ENCODE measurements at regions not wholly inside any gene's neighbourhood (a gene's known extent, or its start where the extent isn't known, plus 50 kb on each side); places are given as distances from the start of the nearest gene placed in this dataset.

DNA sequence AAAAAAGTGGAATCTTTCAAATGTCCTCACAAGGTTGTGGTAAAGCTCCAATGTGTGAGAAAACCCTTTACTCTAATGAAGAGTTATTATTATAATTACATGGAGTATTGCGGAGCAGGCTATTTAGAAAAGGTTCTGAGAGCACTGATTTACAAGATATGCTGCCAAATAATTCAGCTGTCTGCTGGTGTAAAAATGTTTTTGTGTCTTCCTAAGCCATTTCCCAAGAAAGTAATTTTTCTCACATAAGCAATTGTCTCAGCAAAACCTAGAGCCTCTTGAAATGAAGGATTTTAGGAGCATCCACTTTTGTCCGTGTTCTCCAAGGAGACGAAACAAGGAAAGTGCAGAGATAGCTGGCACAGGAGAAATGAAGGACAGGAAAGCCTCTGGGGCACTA, 229.6 kb upstream of the STARD13 start:
- in situ Hi-C loops (cut with MboI; ENCODE audit: low pct_unique_long_range_greater_than_20kb, low sequenced_read_pairs, unreplicated experiment) = no loop called here
- no peak for DNase-seq (ENCODE audit: low spot score)
- TF ChIP-seq CTCF (IDR thresholded peaks at IDR 0.05; ENCODE audit: extremely low read depth, insufficient read depth, missing control alignments) = no peak

DNA sequence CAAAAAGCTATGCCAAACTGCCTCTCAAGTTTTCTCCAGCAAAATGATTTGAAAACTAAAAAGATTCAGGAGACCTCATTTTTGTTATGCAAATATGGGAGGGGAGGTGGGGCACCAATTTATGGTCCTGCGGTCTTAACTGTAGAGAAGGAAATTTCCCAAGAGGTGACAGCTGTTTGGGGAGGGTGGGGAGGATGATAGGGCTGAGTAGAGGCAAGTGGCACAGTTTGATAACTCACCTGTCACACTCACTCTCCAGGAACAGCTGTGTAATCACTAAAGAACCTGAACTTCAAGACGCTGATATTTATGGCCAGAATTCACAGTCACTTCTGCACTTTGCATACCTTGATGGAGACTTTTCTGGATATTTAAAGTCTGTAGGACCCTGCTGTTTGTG, 232.9 kb upstream of the STARD13 start:
- DNase-seq (ENCODE audit: low spot score) = no peak
- in situ Hi-C loops (cut with MboI; ENCODE audit: low pct_unique_long_range_greater_than_20kb, low sequenced_read_pairs, unreplicated experiment) = no loop called here
- TF ChIP-seq CTCF (IDR thresholded peaks at IDR 0.05; ENCODE audit: extremely low read depth, insufficient read depth, missing control alignments) = no peak

DNA sequence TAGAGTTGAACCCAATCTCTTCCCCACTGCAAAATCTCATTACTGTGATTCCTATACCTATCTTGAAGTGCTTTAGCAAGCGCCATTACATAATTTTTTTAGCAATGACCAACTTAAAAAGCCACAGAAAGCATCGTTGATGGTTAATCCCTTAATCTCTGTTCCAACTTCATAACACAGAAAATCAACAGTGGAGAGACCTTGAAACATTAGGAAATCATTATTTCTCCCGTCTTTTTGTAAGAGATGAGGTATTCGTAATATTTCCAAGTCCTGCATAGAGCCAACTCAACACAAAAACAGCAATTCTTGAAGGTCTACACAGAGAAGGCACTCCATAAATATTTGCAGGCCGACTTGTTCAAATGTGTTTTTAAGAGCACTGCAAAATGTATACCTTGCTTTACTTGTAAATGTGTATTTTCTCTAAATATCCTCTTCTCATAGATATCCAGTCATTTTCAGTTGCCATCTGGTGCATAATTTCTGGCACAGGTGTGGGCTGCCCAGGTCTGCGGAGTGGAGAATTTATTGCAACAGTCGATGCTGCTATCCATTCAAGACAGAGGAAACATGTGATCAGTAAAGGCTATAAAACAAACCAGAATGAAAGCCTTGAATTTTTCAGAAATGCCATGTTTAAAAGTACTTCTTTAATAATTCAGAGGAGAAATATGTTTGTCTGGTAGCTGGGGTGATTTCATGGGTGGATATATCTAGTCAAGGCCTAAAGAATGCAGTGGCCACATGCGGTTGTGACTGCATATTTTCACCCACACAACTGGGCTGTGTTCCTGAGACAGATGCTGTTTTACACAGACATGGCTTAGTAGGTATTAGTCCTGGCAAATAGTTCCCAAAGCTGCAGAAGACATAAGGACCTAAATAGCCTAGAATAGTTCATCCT, 234.3 kb upstream of the STARD13 start:
- TF ChIP-seq CTCF (IDR thresholded peaks at IDR 0.05; ENCODE audit: extremely low read depth, insufficient read depth, missing control alignments) = no peak
- DNase-seq (ENCODE audit: low spot score) = no peak
- in situ Hi-C loops (cut with MboI; ENCODE audit: low pct_unique_long_range_greater_than_20kb, low sequenced_read_pairs, unreplicated experiment) = no loop called here

DNA sequence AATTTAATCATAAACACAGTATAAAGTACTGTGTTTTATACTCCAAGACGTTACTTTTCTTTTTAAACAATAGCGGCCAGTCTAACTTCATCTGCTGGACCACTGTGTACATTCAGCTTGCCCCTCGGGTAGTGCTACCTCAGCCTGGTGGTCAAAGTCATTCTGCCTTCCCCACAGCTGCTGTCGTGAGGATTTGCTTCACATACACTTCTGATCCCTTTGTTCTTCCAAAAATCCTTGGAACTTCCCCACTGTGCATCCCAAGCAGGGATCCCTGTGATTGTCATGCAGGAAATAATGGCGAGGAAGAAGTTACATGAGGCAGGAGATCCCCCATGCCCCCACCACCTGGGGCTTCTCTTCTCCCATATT, 234.9 kb upstream of the STARD13 start:
- in situ Hi-C loops (cut with MboI; ENCODE audit: low pct_unique_long_range_greater_than_20kb, low sequenced_read_pairs, unreplicated experiment) = no loop called here
- TF ChIP-seq CTCF (IDR thresholded peaks at IDR 0.05; ENCODE audit: extremely low read depth, insufficient read depth, missing control alignments) = no peak
- DNase-seq (ENCODE audit: low spot score) = no peak

DNA sequence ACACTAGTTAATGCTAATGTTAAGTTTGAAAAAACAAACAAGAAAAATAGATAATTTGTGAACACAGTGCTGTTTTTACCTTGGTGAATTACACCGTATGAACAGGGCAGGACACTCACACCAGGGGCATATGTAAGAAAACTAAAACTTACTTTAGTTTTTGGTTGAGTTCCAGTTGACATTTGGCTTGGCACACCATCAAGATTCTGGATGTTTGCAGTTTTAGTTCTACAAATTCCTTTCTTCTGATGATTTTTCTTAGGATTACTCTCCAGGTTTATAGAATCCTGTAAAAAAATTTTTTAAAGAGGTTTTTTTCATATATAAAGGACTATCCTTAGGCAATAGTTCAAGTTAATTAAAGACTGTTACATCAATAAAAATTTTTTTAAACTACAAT, 238.5 kb upstream of the STARD13 start:
- no peak for TF ChIP-seq CTCF (IDR thresholded peaks at IDR 0.05; ENCODE audit: extremely low read depth, insufficient read depth, missing control alignments)
- DNase-seq (ENCODE audit: low spot score) = no peak
- in situ Hi-C loops (cut with MboI; ENCODE audit: low pct_unique_long_range_greater_than_20kb, low sequenced_read_pairs, unreplicated experiment) = no loop called here

GRCh38 chr13:33525763-33526162, 240.2 kb upstream of the STARD13 start:
- in situ Hi-C loops (cut with MboI; ENCODE audit: low pct_unique_long_range_greater_than_20kb, low sequenced_read_pairs, unreplicated experiment) = loop anchor here (25.0 kb wide), 2 partner anchors 888 to 1637 kb away; no protein-coding TSS in a partner anchor
- TF ChIP-seq CTCF (IDR thresholded peaks at IDR 0.05; ENCODE audit: extremely low read depth, insufficient read depth, missing control alignments) = no peak
- DNase-seq (ENCODE audit: low spot score) = no peak
